ENCODE measurements at regions not wholly inside any gene's neighbourhood (a gene's known extent, or its start where the extent isn't known, plus 50 kb on each side); places are given as distances from the start of the nearest gene placed in this dataset.
A peak's percentile ranks its signal among the peaks of the same experiment; 100 is the strongest.

DNA sequence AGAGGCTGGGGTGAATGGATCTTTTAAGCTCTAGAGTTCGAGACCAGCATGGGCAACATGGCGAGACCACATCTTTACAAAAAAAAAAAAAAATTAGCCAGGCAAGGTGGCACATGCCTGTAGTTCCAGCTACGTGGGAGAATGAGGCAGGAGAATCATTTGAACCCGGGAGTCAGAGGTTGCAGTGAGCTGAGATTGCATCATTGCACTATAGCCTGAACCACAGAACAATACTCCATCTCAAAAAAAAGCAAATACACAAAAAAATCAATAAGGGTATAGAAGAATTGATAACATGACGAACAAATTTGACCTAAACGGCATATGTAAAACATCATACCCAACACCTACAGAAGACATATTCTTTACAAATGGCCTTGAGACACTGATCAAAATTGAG, 668.4 kb downstream of the MECOM start (continued):
- TF ChIP-seq, protein P1, sequence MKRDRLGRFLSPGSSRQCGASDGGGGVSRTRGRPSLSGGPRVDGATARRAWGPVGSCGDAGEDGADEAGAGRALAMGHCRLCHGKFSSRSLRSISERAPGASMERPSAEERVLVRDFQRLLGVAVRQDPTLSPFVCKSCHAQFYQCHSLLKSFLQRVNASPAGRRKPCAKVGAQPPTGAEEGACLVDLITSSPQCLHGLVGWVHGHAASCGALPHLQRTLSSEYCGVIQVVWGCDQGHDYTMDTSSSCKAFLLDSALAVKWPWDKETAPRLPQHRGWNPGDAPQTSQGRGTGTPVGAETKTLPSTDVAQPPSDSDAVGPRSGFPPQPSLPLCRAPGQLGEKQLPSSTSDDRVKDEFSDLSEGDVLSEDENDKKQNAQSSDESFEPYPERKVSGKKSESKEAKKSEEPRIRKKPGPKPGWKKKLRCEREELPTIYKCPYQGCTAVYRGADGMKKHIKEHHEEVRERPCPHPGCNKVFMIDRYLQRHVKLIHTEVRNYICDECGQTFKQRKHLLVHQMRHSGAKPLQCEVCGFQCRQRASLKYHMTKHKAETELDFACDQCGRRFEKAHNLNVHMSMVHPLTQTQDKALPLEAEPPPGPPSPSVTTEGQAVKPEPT (CRISPR knock-in tag; IDR thresholded peaks at IDR 0.05; ENCODE audit: low read depth) = no peak
- TF ChIP-seq TCF7 (IDR thresholded peaks at IDR 0.05; ENCODE audit: low read depth) = peak; percentile 28; the same call in 1 of the 2 replicates
- no peak for TF ChIP-seq SMAD1 (CRISPR knock-in tag; IDR thresholded peaks at IDR 0.05; ENCODE audit: borderline replicate concordance, low read depth)
- TF ChIP-seq ZBTB20 (CRISPR knock-in tag; IDR thresholded peaks at IDR 0.05; ENCODE audit: borderline replicate concordance, low read depth) = peak; percentile 88; the same call in 1 of the 2 replicates
- peak; percentile 60; the same call in 1 of the 2 replicates for TF ChIP-seq NR2F2 (IDR thresholded peaks at IDR 0.05; ENCODE audit: borderline replicate concordance, low read depth)
- no peak for TF ChIP-seq CBX5 (CRISPR knock-in tag; IDR thresholded peaks at IDR 0.05; ENCODE audit: borderline replicate concordance)
- TF ChIP-seq PHF20 (CRISPR knock-in tag; IDR thresholded peaks at IDR 0.05) = no peak
- TF ChIP-seq GABPB1 (CRISPR knock-in tag; IDR thresholded peaks at IDR 0.05) = no peak
- no peak for TF ChIP-seq MTA1 (CRISPR knock-in tag; IDR thresholded peaks at IDR 0.05; ENCODE audit: borderline replicate concordance)

DNA sequence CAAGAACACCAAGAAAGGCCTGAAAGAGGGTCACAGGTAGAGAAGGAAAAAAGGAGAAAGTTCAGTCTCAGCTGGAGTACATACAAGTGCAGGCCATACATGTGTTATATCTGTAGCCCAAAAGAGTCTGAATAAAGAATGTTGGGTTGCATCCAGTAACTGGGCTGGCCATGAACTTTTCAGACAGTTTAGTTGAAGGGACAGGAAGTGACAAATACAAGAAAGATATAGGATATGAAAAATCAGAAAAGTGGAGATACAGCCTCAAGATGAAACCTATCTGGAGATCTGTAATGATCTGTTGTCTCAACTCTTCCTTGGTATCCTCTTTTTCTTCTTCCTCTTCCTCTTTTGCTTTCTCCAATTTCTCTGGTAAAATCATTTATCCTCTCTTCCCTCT, 671.7 kb downstream of the MECOM start:
- TF ChIP-seq, protein P2, sequence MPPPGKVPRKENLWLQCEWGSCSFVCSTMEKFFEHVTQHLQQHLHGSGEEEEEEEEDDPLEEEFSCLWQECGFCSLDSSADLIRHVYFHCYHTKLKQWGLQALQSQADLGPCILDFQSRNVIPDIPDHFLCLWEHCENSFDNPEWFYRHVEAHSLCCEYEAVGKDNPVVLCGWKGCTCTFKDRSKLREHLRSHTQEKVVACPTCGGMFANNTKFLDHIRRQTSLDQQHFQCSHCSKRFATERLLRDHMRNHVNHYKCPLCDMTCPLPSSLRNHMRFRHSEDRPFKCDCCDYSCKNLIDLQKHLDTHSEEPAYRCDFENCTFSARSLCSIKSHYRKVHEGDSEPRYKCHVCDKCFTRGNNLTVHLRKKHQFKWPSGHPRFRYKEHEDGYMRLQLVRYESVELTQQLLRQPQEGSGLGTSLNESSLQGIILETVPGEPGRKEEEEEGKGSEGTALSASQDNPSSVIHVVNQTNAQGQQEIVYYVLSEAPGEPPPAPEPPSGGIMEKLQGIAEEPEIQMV (CRISPR knock-in tag; IDR thresholded peaks at IDR 0.05; ENCODE audit: low read depth) = no peak
- BruUV-seq (replicated peaks) = no TSS peak
- ATAC-seq = no peak
- in situ Hi-C loops (cut with HindIII; ENCODE audit: extremely low pct_ligation_motif_present, low pct_unique_long_range_greater_than_20kb) = no loop called here
- H4K20me1 ChIP-seq (ENCODE audit: insufficient read depth, low read length) = no peaks in the 10 kb centered on the region
- H3K4me1 ChIP-seq (ENCODE audit: insufficient read depth, low read length) = peaks cover 41% of the 10 kb centered on the region
- no peak for DNase-seq (ENCODE audit: low spot score)
- no peak overlapping the region for H2AFZ ChIP-seq (ENCODE audit: low read length)
- H3K27me3 ChIP-seq (ENCODE audit: control insufficient read depth in 1 of 2, insufficient read depth in 2 of 2, low read length in 2 of 2) = no peaks in the 10 kb centered on the region
- CTCF ChIA-PET (ENCODE audit: low intra/inter-chr PET ratio, low total read pairs) = no interaction called here
- FAIRE-seq = no peak
- no peaks in the 10 kb centered on the region for H3K36me3 ChIP-seq (replicated peaks in 1 of 2; ENCODE audit: control insufficient read depth in 1 of 2, insufficient read depth in 2 of 2, low read length in 2 of 2)
- no peaks in the 10 kb centered on the region for H3K9me3 ChIP-seq (ENCODE audit: low read length)
- no peak overlapping the region for H3K4me3 ChIP-seq (replicated peaks in 1 of 3; ENCODE audit: insufficient read depth in 1 of 3, low read depth in 2 of 3, low read length in 3 of 3)
- H3K9ac ChIP-seq (ENCODE audit: insufficient read depth, low read depth, low read length) = no peak overlapping the region
- POLR2A ChIA-PET = no interaction called here
- no peak overlapping the region for H3K27ac ChIP-seq (ENCODE audit: extremely low read length, insufficient read depth, low read length)
- no peak overlapping the region for H3K4me2 ChIP-seq (ENCODE audit: low read depth, low read length)
- intact Hi-C loops (cut with micrococcal nuclease; ENCODE audit: unreplicated experiment) = no loop called here
- no peaks in the 10 kb centered on the region for H3K79me2 ChIP-seq (ENCODE audit: insufficient read depth, low read length)
